HepG2 (cell line): ENCODE measurements at regions not wholly inside any gene's neighbourhood (a gene's known extent, or its start where the extent isn't known, plus 50 kb on each side); places are given as distances from the start of the nearest gene placed in this dataset.
A peak's percentile ranks its signal among the peaks of the same experiment; 100 is the strongest.

ENCODE experiments used
- ATAC-seq: fragments of 200-7000 bp; cut with Tn5 transposase; 3 replicates; pipeline ENCODE4 v1.9.1; 2020; ENCODE audit warnings: mild to moderate bottlenecking, moderate library complexity
- BruUV-seq: library from RNA; stranded (reverse); fragments of 400-500 nt; replicated peaks from 2 replicates; lab custom pipeline; 2021; lab: Mats Ljungman, UMichigan
- CTCF ChIA-PET: fragments of 300-600 bp; formaldehyde crosslinking; extraction: SDS; loops from one replicate; lab custom pipeline; 2021; ENCODE audit warnings: low total read pairs, inconsistent platforms, low intra/inter-chr PET ratio; lab: Yijun Ruan, JAX
- POLR2A ChIA-PET: fragments of 350-600 bp; sonication (Branson Sonifier 250); formaldehyde crosslinking; loops from one replicate; lab custom pipeline; 2020; ENCODE audit warnings: antibody characterized with exemption, inconsistent platforms; lab: Yijun Ruan, JAX
- DNase-seq: peaks from one replicate; pipeline ENCODE4 v3.0.0-alpha.2; 2015; ENCODE audit warnings: low spot score
- FAIRE-seq: peaks from 3 replicates; lab custom pipeline; 2011; peaks lifted over from hg19 to GRCh38; lab: Jason Lieb, UNC
- H2AFZ ChIP-seq: one replicate; pipeline ENCODE4 v1.6.1; 2011; ENCODE audit warnings: low read length, inconsistent platforms
- H3K27ac ChIP-seq: fragments of 300-600 bp; 3 replicates; pipeline ENCODE4 v1.8.0; 2011; ENCODE audit warnings: mixed run types, mild to moderate bottlenecking, mixed read lengths, low read length, inconsistent platforms; ENCODE audit not compliant: insufficient read depth; ENCODE audit errors: extremely low read length
- H3K27me3 ChIP-seq, 2 experiments: fragments of 200-600 bp in 1 of 2; 2 replicates in 1 of 2; 3 replicates in 1 of 2; pipeline versions ENCODE4 v1.6.0 to v1.8.0; 2011; ENCODE audit warnings: low read length in 2 of 2, mild to moderate bottlenecking in 2 of 2, moderate library complexity in 2 of 2, inconsistent platforms in 1 of 2; ENCODE audit not compliant: insufficient read depth in 2 of 2, control insufficient read depth in 1 of 2
- H3K36me3 ChIP-seq, 2 experiments: fragments of 200-600 bp in 1 of 2; replicated peaks in 1 of 2; 2 replicates in 1 of 2; 3 replicates in 1 of 2; pipeline versions ENCODE4 v1.5.1 to v1.8.0; 2011; ENCODE audit warnings: low read length in 2 of 2, inconsistent platforms in 1 of 2; ENCODE audit not compliant: insufficient read depth in 2 of 2, control insufficient read depth in 1 of 2
- H3K4me1 ChIP-seq: 2 replicates; pipeline ENCODE4 v1.5.1; 2012; ENCODE audit warnings: low read length, inconsistent platforms; ENCODE audit not compliant: insufficient read depth
- H3K4me2 ChIP-seq: 2 replicates; pipeline ENCODE4 v1.6.0; 2011; ENCODE audit warnings: low read depth, low read length, inconsistent platforms
- H3K4me3 ChIP-seq, 3 experiments: fragments of 200-600 bp in 1 of 3; sonication (generic), shearing (Covaris generic) in 1 of 3; replicated peaks in 1 of 3; 2 replicates each; pipeline ENCODE4 v1.5.1; 2011 to 2016; ENCODE audit warnings: low read length in 3 of 3, inconsistent platforms in 2 of 3, low read depth in 2 of 3, mild to moderate bottlenecking in 2 of 3, control low read depth in 1 of 3, mixed read lengths in 1 of 3; ENCODE audit not compliant: insufficient read depth in 1 of 3
- H3K79me2 ChIP-seq: one replicate; pipeline ENCODE4 v1.6.1; 2011; ENCODE audit warnings: low read length, inconsistent platforms; ENCODE audit not compliant: insufficient read depth
- H3K9ac ChIP-seq: 2 replicates; pipeline ENCODE4 v1.6.0; 2011; ENCODE audit warnings: mild to moderate bottlenecking, low read depth, low read length, inconsistent platforms; ENCODE audit not compliant: insufficient read depth
- H3K9me3 ChIP-seq: 2 replicates; pipeline ENCODE4 v1.5.1; 2012; ENCODE audit warnings: mild to moderate bottlenecking, low read length
- H4K20me1 ChIP-seq: 2 replicates; pipeline ENCODE4 v1.6.0; 2011; ENCODE audit warnings: inconsistent platforms, mild to moderate bottlenecking, low read length, moderate library complexity; ENCODE audit not compliant: insufficient read depth
- ATF7 ChIP-seq, 2 experiments: fragments of 450-650 bp in 1 of 2; sonication (generic) in 1 of 2; formaldehyde crosslinking in 1 of 2; IDR thresholded peaks; 2 replicates each; pipeline versions ENCODE4 v1.4.0 to v1.6.1; 2016 to 2020; ENCODE audit warnings: antibody characterized with exemption in 1 of 2, mild to moderate bottlenecking in 1 of 2, missing genetic modification reagents in 1 of 2
- CBFB ChIP-seq: sonication (generic); formaldehyde crosslinking; IDR thresholded peaks from 2 replicates; pipeline ENCODE4 v1.4.0; 2020; ENCODE audit warnings: missing genetic modification reagents
- CREB1 ChIP-seq, 2 experiments: fragments of 450-650 bp in 1 of 2; IDR thresholded peaks; 2 replicates each; pipeline ENCODE4 v1.6.1; 2016 to 2017; ENCODE audit warnings: control low read depth in 1 of 2, mild to moderate bottlenecking in 1 of 2, missing compliant biosample characterization in 1 of 2, missing genetic modification characterization in 1 of 2
- MAFF ChIP-seq: IDR thresholded peaks from 2 replicates; pipeline ENCODE4 v1.6.1; 2011; ENCODE audit warnings: low read depth, low read length, improper control_type of control experiment
- MAFK ChIP-seq, 2 experiments: IDR thresholded peaks in 1 of 2; conservative IDR thresholded peaks in 1 of 2; 2 replicates each; pipeline ENCODE4 v1.6.1; 2011; ENCODE audit warnings: improper control_type of control experiment in 2 of 2, low read length in 2 of 2
- NAIF1 ChIP-seq: sonication (generic); formaldehyde crosslinking; IDR thresholded peaks from 2 replicates; pipeline ENCODE4 v1.5.0; 2020; ENCODE audit warnings: mild to moderate bottlenecking, missing genetic modification reagents, borderline replicate concordance
- POGK ChIP-seq: sonication (generic); formaldehyde crosslinking; conservative IDR thresholded peaks from 2 replicates; pipeline ENCODE4 v1.8.0; 2022; ENCODE audit warnings: mild to moderate bottlenecking, moderate library complexity, missing genetic modification reagents
- SMARCE1 ChIP-seq: fragments of 450-650 bp; IDR thresholded peaks from 2 replicates; pipeline ENCODE4 v1.6.1; 2017; ENCODE audit warnings: borderline replicate concordance
- SNAI1 ChIP-seq: sonication (generic); formaldehyde crosslinking; IDR thresholded peaks from 2 replicates; pipeline ENCODE4 v1.5.0; 2020; ENCODE audit warnings: mild to moderate bottlenecking, missing genetic modification reagents, borderline replicate concordance
- SOX13 ChIP-seq, 3 experiments: fragments of 450-650 bp in 1 of 3; sonication (generic) in 1 of 3; formaldehyde crosslinking in 1 of 3; IDR thresholded peaks in 2 of 3; conservative IDR thresholded peaks in 1 of 3; 2 replicates each; pipeline versions ENCODE4 v1.5.0 to v1.6.1; 2016 to 2020; ENCODE audit warnings: antibody characterized with exemption in 1 of 3, mild to moderate bottlenecking in 1 of 3, missing compliant biosample characterization in 1 of 3, missing genetic modification reagents in 1 of 3, moderate library complexity in 1 of 3
- SSRP1 ChIP-seq: IDR thresholded peaks from 2 replicates; pipeline ENCODE4 v1.6.1; 2016; ENCODE audit warnings: control low read depth
- ZBTB49 ChIP-seq: sonication (generic); formaldehyde crosslinking; IDR thresholded peaks from 2 replicates; pipeline ENCODE4 v1.4.0; 2020; ENCODE audit warnings: missing genetic modification reagents, borderline replicate concordance
- ZNF781 ChIP-seq: sonication (generic); formaldehyde crosslinking; IDR thresholded peaks from 2 replicates; pipeline ENCODE4 v1.5.1; 2020; ENCODE audit warnings: borderline replicate concordance, mild to moderate bottlenecking, missing genetic modification reagents; ENCODE audit errors: not compliant biosample characterization
- WGBS: methylation state at CpG from one replicate; pipeline ENCODE4 v1.1.6; 2017; ENCODE audit warnings: low lambda C conversion rate; 5-methylcytosine and 5-hydroxymethylcytosine counted together
- in situ Hi-C: cut with HindIII; loops from 2 replicates; pipeline ENCODE4 v1.10.0; 2017; ENCODE audit warnings: low pct_unique_long_range_greater_than_20kb; ENCODE audit not compliant: extremely low pct_ligation_motif_present
- intact Hi-C: fragments of 100-400 bp; cut with micrococcal nuclease; formaldehyde crosslinking; loops from one replicate; pipeline ENCODE4 v1.10.0; 2022; ENCODE audit not compliant: unreplicated experiment

GRCh38 chr5:100157066-100157465, 378.1 kb upstream of the FAM174A start:
- H3K9ac ChIP-seq = no peak overlapping the region
- H3K79me2 ChIP-seq = no peaks in the 10 kb centered on the region

GRCh38 chr5:100148239-100148638, 386.9 kb upstream of the FAM174A start:
- H3K4me1 ChIP-seq = no peaks in the 10 kb centered on the region
- FAIRE-seq = no peak
- no TSS peak for BruUV-seq
- no peaks in the 10 kb centered on the region for H4K20me1 ChIP-seq
- H3K27me3 ChIP-seq = no peaks in the 10 kb centered on the region
- in situ Hi-C loops = no loop called here
- no peak overlapping the region for H3K4me3 ChIP-seq
- ChIA-PET POLR2A (no interaction called here), CTCF (no interaction called here)
- intact Hi-C loops = no loop called here
- WGBS = 3% methylated on average over 3 of the region's 3 CpGs
- no peaks in the 10 kb centered on the region for H3K9me3 ChIP-seq
- no peak overlapping the region for H3K9ac ChIP-seq
- ATAC-seq = no peak
- no peaks in the 10 kb centered on the region for H3K79me2 ChIP-seq
- H3K27ac ChIP-seq = no peak overlapping the region
- no peak for TF ChIP-seq SNAI1 (CRISPR knock-in tag)
- TF ChIP-seq MAFF = 0 out of 2 replicates have a peak, but pooled peaks have one; percentile 13
- no peak for TF ChIP-seq POGK
- no peak for TF ChIP-seq SSRP1 (CRISPR knock-in tag)
- TF ChIP-seq SOX13 (IDR thresholded peaks at IDR 0.05) = no peak
- TF ChIP-seq SOX13 (CRISPR knock-in tag; conservative IDR thresholded peaks at IDR 0.05 in 1 of 2, IDR thresholded peaks at IDR 0.05 in 1 of 2) = no peak
- no peak for TF ChIP-seq CREB1 (IDR thresholded peaks at IDR 0.05)
- no peak for TF ChIP-seq CREB1 (CRISPR knock-in tag; IDR thresholded peaks at IDR 0.05)
- TF ChIP-seq NAIF1 (CRISPR knock-in tag) = no peak
- TF ChIP-seq MAFK (conservative IDR thresholded peaks at IDR 0.05 in 1 of 2, IDR thresholded peaks at IDR 0.05 in 1 of 2; ENCODE audit: low read length in 2 of 2) = peak; percentile 36 to 53; a peak in 3 of 4 replicates
- no peak for TF ChIP-seq ZBTB49 (CRISPR knock-in tag)
- TF ChIP-seq ZNF781 = no peak
- no peak for TF ChIP-seq SMARCE1
- H3K36me3 ChIP-seq = no peaks in the 10 kb centered on the region
- H3K4me2 ChIP-seq = no peak overlapping the region
- no peak for DNase-seq
- H2AFZ ChIP-seq = no peak overlapping the region

More at GRCh38 chr5:100157066-100157465, 378.1 kb upstream of the FAM174A start:
- POLR2A ChIA-PET = no interaction called here
- DNase-seq = no peak
- in situ Hi-C loops (no loop called here), intact Hi-C loops (no loop called here)
- Histone ChIP-seq H3K4me3 (no peak overlapping the region), H3K27me3 (no peaks in the 10 kb centered on the region), H3K4me2 (no peak overlapping the region), H3K36me3 (no peaks in the 10 kb centered on the region), H3K4me1 (no peaks in the 10 kb centered on the region), H4K20me1 (no peaks in the 10 kb centered on the region), H2AFZ (no peak overlapping the region), H3K27ac (no peak overlapping the region), H3K9me3 (peaks cover 39% of the 10 kb centered on the region)
- CTCF ChIA-PET = no interaction called here
- ATAC-seq = no peak
- no TSS peak for BruUV-seq
- TF ChIP-seq CREB1 (IDR thresholded peaks at IDR 0.05) = peak; percentile 92
- no peak for TF ChIP-seq CREB1 (CRISPR knock-in tag; IDR thresholded peaks at IDR 0.05)
- no peak for TF ChIP-seq CBFB (CRISPR knock-in tag)
- TF ChIP-seq ATF7 (IDR thresholded peaks at IDR 0.05) = peak; percentile 71
- TF ChIP-seq ATF7 (CRISPR knock-in tag; IDR thresholded peaks at IDR 0.05) = no peak
- WGBS = 0% methylated on average over 1 of the region's 1 CpG
- FAIRE-seq = no peak
